Endothelial cell of umbilical vein (primary cell): ENCODE measurements at regions not wholly inside any gene's neighbourhood (a gene's known extent, or its start where the extent isn't known, plus 50 kb on each side); places are given as distances from the start of the nearest gene placed in this dataset.

Experiments
- BruUV-seq: library from RNA; stranded (reverse); fragments of 400-500 nt; replicated peaks from 2 replicates; lab custom pipeline; 2021; lab: Mats Ljungman, UMichigan
- CTCF ChIA-PET: fragments of 300-600, 350-600 bp; sonication (Branson Sonifier 250); formaldehyde crosslinking; loops from one replicate; lab custom pipeline; 2021; ENCODE audit warnings: antibody characterized with exemption, inconsistent platforms; lab: Charles Lee
- POLR2A ChIA-PET: fragments of 300-600, 350-600 bp; sonication (Branson Sonifier 250); formaldehyde crosslinking; loops from one replicate; lab custom pipeline; 2021; ENCODE audit warnings: antibody characterized with exemption, inconsistent platforms; lab: Charles Lee
- DNase-seq: peaks from one replicate; pipeline ENCODE4 v3.0.0-alpha.2; 2011; ENCODE audit warnings: low read depth, low spot score
- FAIRE-seq: peaks from 2 replicates; lab custom pipeline; 2011; peaks lifted over from hg19 to GRCh38; lab: Jason Lieb, UNC
- H2AFZ ChIP-seq: 2 replicates; pipeline ENCODE4 v1.6.0; 2012; ENCODE audit warnings: low read depth, low read length, control low read depth, inconsistent platforms
- H3K27ac ChIP-seq: 2 replicates; pipeline ENCODE4 v1.5.1; 2011; ENCODE audit warnings: low read depth, mild to moderate bottlenecking, control low read depth, low read length, moderate library complexity; ENCODE audit not compliant: insufficient read depth
- H3K27me3 ChIP-seq, 2 experiments: 2 replicates each; pipeline versions ENCODE4 v1.6.0 to v1.6.1; 2011; ENCODE audit warnings: low read length in 2 of 2, mixed read lengths in 1 of 2; ENCODE audit not compliant: control insufficient read depth in 2 of 2, insufficient read depth in 2 of 2
- H3K36me3 ChIP-seq, 2 experiments: 2 replicates in 1 of 2; 3 replicates in 1 of 2; pipeline ENCODE4 v1.5.1; 2011; ENCODE audit warnings: low read length in 2 of 2, mild to moderate bottlenecking in 1 of 2, moderate library complexity in 1 of 2; ENCODE audit not compliant: control insufficient read depth in 2 of 2, insufficient read depth in 2 of 2; ENCODE audit errors: extremely low read depth in 1 of 2
- H3K4me1 ChIP-seq: 3 replicates; pipeline ENCODE4 v1.5.1; 2011; ENCODE audit warnings: mild to moderate bottlenecking, low read length; ENCODE audit not compliant: control insufficient read depth, insufficient read depth; ENCODE audit errors: extremely low read depth
- H3K4me2 ChIP-seq: 2 replicates; pipeline ENCODE4 v1.6.1; 2011; ENCODE audit warnings: low read length, control low read depth, mixed read lengths; ENCODE audit not compliant: insufficient read depth
- H3K4me3 ChIP-seq, 3 experiments: fragments of 200-600 bp in 1 of 3; sonication (generic), shearing (Covaris generic) in 1 of 3; replicated peaks in 1 of 3; 2 replicates each; pipeline ENCODE4 v1.5.1; 2011 to 2016; ENCODE audit warnings: control low read depth in 3 of 3, low read length in 3 of 3, mild to moderate bottlenecking in 2 of 3, inconsistent platforms in 1 of 3, low read depth in 1 of 3, moderate library complexity in 1 of 3; ENCODE audit not compliant: insufficient read depth in 1 of 3
- H3K79me2 ChIP-seq: 2 replicates; pipeline ENCODE4 v1.6.0; 2012; ENCODE audit warnings: low read length, inconsistent platforms; ENCODE audit not compliant: control insufficient read depth, insufficient read depth
- H3K9ac ChIP-seq: replicated peaks from 2 replicates; pipeline ENCODE3; 2011; ENCODE audit warnings: low read length, control low read depth; ENCODE audit not compliant: insufficient read depth; ENCODE audit errors: extremely low read depth
- H3K9me1 ChIP-seq: replicated peaks from 3 replicates; pipeline ENCODE4 v1.6.0; 2011; ENCODE audit warnings: mild to moderate bottlenecking, low read length; ENCODE audit not compliant: control insufficient read depth, insufficient read depth; ENCODE audit errors: extremely low read depth
- H3K9me3 ChIP-seq: replicated peaks from 2 replicates; pipeline ENCODE4 v1.5.1; 2012; ENCODE audit warnings: low read length, inconsistent platforms; ENCODE audit not compliant: control insufficient read depth, insufficient read depth
- H4K20me1 ChIP-seq: replicated peaks from 2 replicates; pipeline ENCODE3; 2011; ENCODE audit warnings: mild to moderate bottlenecking, low read length; ENCODE audit not compliant: control insufficient read depth, insufficient read depth; ENCODE audit errors: extremely low read depth
- CTCF ChIP-seq, 2 donors: IDR thresholded peaks; 1 replicate in 1 of 2; 2 replicates in 1 of 2; pipeline ENCODE4 v1.5.1; 2011; ENCODE audit warnings: low read length in 2 of 2, mild to moderate bottlenecking in 2 of 2, moderate library complexity in 2 of 2, control low read depth in 1 of 2, inconsistent platforms in 1 of 2, low read depth in 1 of 2; ENCODE audit not compliant: insufficient read depth in 1 of 2; ENCODE audit errors: extremely low read depth in 1 of 2
- EZH2 ChIP-seq: IDR thresholded peaks from 2 replicates; pipeline ENCODE4 v1.6.1; 2012; ENCODE audit warnings: borderline replicate concordance, low read depth, mild to moderate bottlenecking, moderate library complexity, low read length, inconsistent platforms; ENCODE audit not compliant: severe bottlenecking
- FOS ChIP-seq: IDR thresholded peaks from 2 replicates; pipeline ENCODE4 v1.6.1; 2011; ENCODE audit warnings: mild to moderate bottlenecking, low read length, moderate library complexity, borderline replicate concordance; ENCODE audit not compliant: insufficient read depth
- GATA2 ChIP-seq: IDR thresholded peaks from 2 replicates; pipeline ENCODE4 v1.7.0; 2011; ENCODE audit warnings: low read depth, mild to moderate bottlenecking, moderate library complexity, mixed read lengths, low read length; ENCODE audit not compliant: insufficient read length, insufficient read depth
- JUN ChIP-seq: IDR thresholded peaks from 2 replicates; pipeline ENCODE4 v1.6.1; 2011; ENCODE audit warnings: borderline replicate concordance, low read depth; ENCODE audit not compliant: insufficient read length, insufficient read depth
- MAX ChIP-seq: IDR thresholded peaks from 2 replicates; pipeline ENCODE4 v1.6.1; 2011; ENCODE audit not compliant: insufficient read depth, insufficient read length
- MYC ChIP-seq: IDR thresholded peaks from one replicate; pipeline ENCODE4 v1.6.1; 2011; ENCODE audit warnings: mild to moderate bottlenecking, low read depth, low read length
- POLR2A ChIP-seq: IDR thresholded peaks from 2 replicates; pipeline ENCODE4 v1.6.1; 2012; ENCODE audit warnings: low read depth, mild to moderate bottlenecking, control low read depth, low read length
- POLR2AphosphoS5 ChIP-seq: IDR thresholded peaks from 2 replicates; pipeline ENCODE4 v1.6.1; 2012; ENCODE audit warnings: low read depth, mild to moderate bottlenecking, control low read depth, low read length, moderate library complexity; ENCODE audit not compliant: insufficient read depth
- dilution Hi-C: fragments of 300-500 bp; cut with MboI; formaldehyde crosslinking; loops from one replicate; pipeline ENCODE4 v1.15.0; 2019; ENCODE audit warnings: low sequenced_read_pairs; ENCODE audit not compliant: extremely low pct_ligation_motif_present
- intact Hi-C: fragments of 100-400 bp; cut with micrococcal nuclease; formaldehyde crosslinking; loops from one replicate; pipeline ENCODE4 v1.10.0; 2022

- Histone ChIP-seq H3K4me2 (no peak overlapping the region), H4K20me1 (no peaks in the 10 kb centered on the region), H3K27me3 (no peaks in the 10 kb centered on the region), H3K9ac (no peak overlapping the region), H3K27ac (no peak overlapping the region), H3K9me1 (no peaks in the 10 kb centered on the region), H3K79me2 (no peaks in the 10 kb centered on the region), H3K4me1 (no peaks in the 10 kb centered on the region), H3K36me3 (no peaks in the 10 kb centered on the region), H2AFZ (no peak overlapping the region), H3K4me3 (no peak overlapping the region), H3K9me3 (no peaks in the 10 kb centered on the region)
- POLR2A ChIA-PET = no interaction called here
- dilution Hi-C loops (no loop called here), intact Hi-C loops (no loop called here)
- CTCF ChIA-PET = interaction anchor here (2.1 kb wide), 1 partner anchor 9 kb away, joined by 5 read pairs; no protein-coding TSS in a partner anchor
- DNase-seq (no peak), FAIRE-seq (no peak)
- no TSS peak for BruUV-seq
- no peak for TF ChIP-seq MAX
- no peak for TF ChIP-seq MYC
- no peak for TF ChIP-seq POLR2AphosphoS5
- no peak for TF ChIP-seq FOS
- TF ChIP-seq GATA2 = no peak
- TF ChIP-seq POLR2A = no peak
- no peak for TF ChIP-seq JUN
- no peak for TF ChIP-seq EZH2
- no peak for TF ChIP-seq CTCF (IDR thresholded peaks at IDR 0.05; ENCODE audit: extremely low read depth in 1 of 2, insufficient read depth in 1 of 2, low read depth in 1 of 2, low read length in 2 of 2)
These were observed 339.5 kb upstream of the HSF2 start for GRCh38 chr6:122059918-122060317.
